Chondrocyte (in vitro differentiated cells): ENCODE measurements at regions not wholly inside any gene's neighbourhood (a gene's known extent, or its start where the extent isn't known, plus 50 kb on each side); places are given as distances from the start of the nearest gene placed in this dataset.
"Not testable (repeated sequence)": the region's sequence is repeated elsewhere in the genome, so short reads cannot be mapped to it uniquely, and the experiment has no call there.

Source experiments
- DNase-seq: peaks from one replicate; pipeline ENCODE4 v3.0.0; 2021; ENCODE audit warnings: mixed read lengths, low spot score
- H3K27ac Mint-ChIP-seq: one replicate; pipeline ENCODE4 v1.8.0; 2021; ENCODE audit warnings: mild to moderate bottlenecking, moderate library complexity, mixed read lengths; ENCODE audit not compliant: unreplicated experiment
- H3K27me3 Mint-ChIP-seq: 2 replicates; pipeline ENCODE4 v1.8.0; 2021; ENCODE audit warnings: low read depth, mixed read lengths
- H3K36me3 Mint-ChIP-seq: 2 replicates; pipeline ENCODE4 v1.8.0; 2021; ENCODE audit warnings: low read depth, mixed read lengths
- H3K4me1 Mint-ChIP-seq: 2 replicates; pipeline ENCODE4 v1.8.0; 2021; ENCODE audit warnings: low read depth, mild to moderate bottlenecking, mixed read lengths
- H3K4me3 Mint-ChIP-seq: one replicate; pipeline ENCODE4 v1.8.0; 2021; ENCODE audit warnings: mild to moderate bottlenecking, moderate library complexity, mixed read lengths; ENCODE audit not compliant: unreplicated experiment
- H3K9me3 Mint-ChIP-seq: 2 replicates; pipeline ENCODE4 v1.8.0; 2021; ENCODE audit warnings: low read depth, mixed read lengths
- TF ChIP-seq, protein P1 (sequence below): fragments of 200-600 bp; sonication (generic); IDR thresholded peaks from 2 replicates; pipeline ENCODE4 v1.5.0; 2021; ENCODE audit warnings: antibody characterized with exemption, mild to moderate bottlenecking, moderate library complexity

DNA sequence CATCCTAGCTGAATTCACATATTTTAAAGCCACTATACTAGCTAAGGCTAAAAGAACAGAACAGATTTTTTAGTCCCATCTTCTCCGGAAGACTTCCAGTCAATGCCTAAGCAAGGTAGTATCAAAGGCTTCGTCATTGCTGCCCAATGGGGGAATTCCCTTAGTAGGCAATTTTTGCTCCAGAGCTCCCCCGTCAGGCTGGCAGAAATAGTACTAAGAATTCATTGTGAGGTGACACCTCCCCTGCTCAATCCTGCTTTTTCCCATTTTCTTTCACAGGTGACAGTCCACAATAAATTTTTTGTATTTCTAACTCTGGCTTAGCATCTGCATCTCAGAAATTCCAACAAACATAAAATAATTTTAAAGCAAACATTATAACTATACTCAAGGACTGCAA lies 52.8 kb upstream of the SRSF6 start:
- peaks cover 10% of the 10 kb centered on the region for H3K27me3 Mint-ChIP-seq
- H3K4me1 Mint-ChIP-seq: no peaks in the 10 kb centered on the region
- DNase-seq: no peak
- no peak overlapping the region for H3K4me3 Mint-ChIP-seq
- peaks cover 15% of the 10 kb centered on the region for H3K9me3 Mint-ChIP-seq
- no peak overlapping the region for H3K27ac Mint-ChIP-seq
- no peaks in the 10 kb centered on the region for H3K36me3 Mint-ChIP-seq
- TF ChIP-seq, protein P1, sequence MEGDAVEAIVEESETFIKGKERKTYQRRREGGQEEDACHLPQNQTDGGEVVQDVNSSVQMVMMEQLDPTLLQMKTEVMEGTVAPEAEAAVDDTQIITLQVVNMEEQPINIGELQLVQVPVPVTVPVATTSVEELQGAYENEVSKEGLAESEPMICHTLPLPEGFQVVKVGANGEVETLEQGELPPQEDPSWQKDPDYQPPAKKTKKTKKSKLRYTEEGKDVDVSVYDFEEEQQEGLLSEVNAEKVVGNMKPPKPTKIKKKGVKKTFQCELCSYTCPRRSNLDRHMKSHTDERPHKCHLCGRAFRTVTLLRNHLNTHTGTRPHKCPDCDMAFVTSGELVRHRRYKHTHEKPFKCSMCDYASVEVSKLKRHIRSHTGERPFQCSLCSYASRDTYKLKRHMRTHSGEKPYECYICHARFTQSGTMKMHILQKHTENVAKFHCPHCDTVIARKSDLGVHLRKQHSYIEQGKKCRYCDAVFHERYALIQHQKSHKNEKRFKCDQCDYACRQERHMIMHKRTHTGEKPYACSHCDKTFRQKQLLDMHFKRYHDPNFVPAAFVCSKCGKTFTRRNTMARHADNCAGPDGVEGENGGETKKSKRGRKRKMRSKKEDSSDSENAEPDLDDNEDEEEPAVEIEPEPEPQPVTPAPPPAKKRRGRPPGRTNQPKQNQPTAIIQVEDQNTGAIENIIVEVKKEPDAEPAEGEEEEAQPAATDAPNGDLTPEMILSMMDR: peak; percentile 25

DNA sequence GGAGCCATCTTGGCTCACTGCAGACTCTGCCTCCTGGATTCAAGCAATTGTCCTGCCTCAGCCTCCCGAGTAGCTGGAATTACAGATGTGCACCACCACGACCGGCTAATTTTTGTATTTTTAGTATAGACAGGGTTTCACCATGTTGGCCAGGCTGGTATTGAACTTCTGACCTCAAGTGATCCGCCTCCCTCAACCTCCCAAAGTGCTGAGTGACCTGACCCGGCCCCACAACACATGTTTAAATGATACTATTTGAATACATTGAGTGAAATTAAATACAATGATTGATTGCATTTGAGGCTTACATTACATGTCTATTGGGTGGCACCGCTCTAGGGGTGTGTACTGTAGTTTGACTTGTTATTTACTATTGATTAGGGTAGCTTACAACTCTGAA lies 56.8 kb upstream of the SRSF6 start:
- not testable (repeated sequence) for H3K4me3 Mint-ChIP-seq, DNase-seq

DNA sequence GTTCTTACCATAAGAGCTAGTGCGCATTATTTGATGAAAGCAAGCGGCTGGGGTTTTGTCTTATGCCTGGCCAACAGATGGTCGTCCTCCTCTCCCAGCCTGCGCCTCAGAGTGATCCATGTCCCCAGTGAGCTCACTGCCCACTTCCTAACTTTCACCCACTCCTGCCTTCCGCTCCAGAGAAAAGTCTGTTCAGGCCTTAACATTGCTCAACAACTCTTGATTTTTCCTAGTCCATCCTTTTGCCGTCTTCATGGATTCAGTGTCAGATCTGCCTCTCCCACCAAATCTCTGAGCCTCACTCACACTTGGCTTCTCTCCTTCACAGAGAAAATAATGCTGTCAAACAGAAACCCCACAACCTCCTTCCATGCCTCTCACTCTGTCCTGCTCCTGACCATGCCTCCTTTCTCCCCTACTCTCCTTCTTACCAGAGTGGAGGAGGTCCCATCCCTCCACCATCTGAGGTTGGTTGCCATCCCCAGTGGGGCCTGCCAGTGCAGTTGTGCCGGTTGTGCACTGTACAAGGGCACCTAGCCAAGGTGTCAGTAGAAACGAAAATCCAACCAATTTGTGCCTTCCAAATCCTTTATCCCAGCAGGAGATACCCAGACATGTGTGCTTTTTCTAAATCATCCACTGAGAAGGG lies 58.9 kb upstream of the SRSF6 start:
- no peak for DNase-seq
- Mint-ChIP-seq H3K4me1 (no peaks in the 10 kb centered on the region), H3K27me3 (peaks cover 2% of the 10 kb centered on the region), H3K27ac (no peak overlapping the region), H3K9me3 (no peaks in the 10 kb centered on the region), H3K4me3 (no peak overlapping the region), H3K36me3 (no peaks in the 10 kb centered on the region)
- TF ChIP-seq, protein P1: no peak

More for the DNA sequence above, 56.8 kb upstream of the SRSF6 start:
- H3K4me1 Mint-ChIP-seq, H3K27me3 Mint-ChIP-seq, H3K36me3 Mint-ChIP-seq, H3K9me3 Mint-ChIP-seq, H3K27ac Mint-ChIP-seq: not testable (repeated sequence)

DNA sequence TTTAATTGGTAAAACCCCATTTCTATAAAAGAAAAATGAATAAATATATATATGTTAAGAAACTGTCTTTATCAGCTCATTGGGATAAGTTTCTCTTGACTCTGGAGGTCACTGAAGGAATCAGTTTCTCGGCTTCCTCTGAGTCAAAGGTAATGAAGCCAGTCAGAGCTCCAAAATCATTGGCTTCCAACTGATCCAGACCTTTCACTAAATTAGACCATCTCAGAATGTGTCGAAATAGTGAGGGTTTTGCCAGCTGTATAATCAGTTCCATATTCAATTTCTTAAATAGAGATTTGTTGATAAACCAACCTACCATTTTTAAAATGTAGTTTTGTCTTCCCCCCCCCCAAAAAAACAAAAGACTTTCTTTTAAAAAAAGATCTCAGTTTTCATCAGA lies 60.5 kb upstream of the SRSF6 start:
- Mint-ChIP-seq H3K36me3 (no peaks in the 10 kb centered on the region), H3K9me3 (no peaks in the 10 kb centered on the region), H3K4me3 (no peak overlapping the region), H3K27me3 (peaks cover 2% of the 10 kb centered on the region), H3K27ac (no peak overlapping the region), H3K4me1 (no peaks in the 10 kb centered on the region)
- no peak for DNase-seq
- TF ChIP-seq, protein P1: no peak

DNA sequence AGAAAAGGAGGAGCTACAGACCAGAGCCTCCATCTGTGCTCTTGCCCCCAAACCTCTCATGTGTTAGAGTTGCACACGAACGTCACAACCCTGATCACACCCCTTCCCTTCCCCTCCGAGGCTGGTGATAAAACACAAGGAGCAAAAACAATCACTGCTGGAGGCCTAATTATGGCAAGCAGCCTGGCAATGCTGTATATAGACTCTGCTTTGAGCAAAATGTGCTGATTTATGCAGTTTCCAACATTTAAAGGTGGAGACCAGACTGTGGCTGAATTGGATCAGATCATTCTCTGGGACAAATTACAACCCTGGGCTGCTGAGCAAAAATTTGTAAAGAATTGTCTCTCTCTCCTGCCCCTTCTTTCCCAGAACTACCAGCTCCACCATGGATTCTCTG lies 64.6 kb upstream of the SRSF6 start:
- Mint-ChIP-seq H3K27me3 (peaks cover 5% of the 10 kb centered on the region), H3K27ac (no peak overlapping the region), H3K36me3 (no peaks in the 10 kb centered on the region), H3K4me3 (no peak overlapping the region), H3K9me3 (no peaks in the 10 kb centered on the region), H3K4me1 (no peaks in the 10 kb centered on the region)
- TF ChIP-seq, protein P1: no peak
- DNase-seq: no peak

DNA sequence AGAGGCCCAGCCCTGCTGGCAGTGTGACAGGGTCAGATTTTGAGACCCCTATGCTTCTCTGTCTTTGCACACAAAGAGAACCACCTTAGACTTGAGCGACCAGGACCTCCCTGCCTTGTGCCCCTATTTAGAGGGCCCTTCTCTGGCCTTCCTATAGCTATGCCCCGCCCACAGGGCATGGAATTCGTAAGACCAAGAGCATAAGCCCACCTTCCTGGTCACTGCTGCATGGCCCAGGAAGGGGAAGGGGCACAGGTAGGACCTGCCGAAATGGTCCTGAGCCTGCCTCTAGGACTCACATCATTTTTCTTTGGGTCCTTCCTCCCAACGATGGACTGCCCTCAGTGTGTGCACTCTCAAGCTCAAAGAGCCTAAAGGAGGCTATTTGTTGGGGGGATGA lies 65.1 kb upstream of the SRSF6 start:
- DNase-seq: no peak
- Mint-ChIP-seq H3K27me3 (peaks cover 5% of the 10 kb centered on the region), H3K36me3 (no peaks in the 10 kb centered on the region), H3K4me3 (no peak overlapping the region), H3K27ac (no peak overlapping the region), H3K9me3 (no peaks in the 10 kb centered on the region), H3K4me1 (no peaks in the 10 kb centered on the region)
- TF ChIP-seq, protein P1: no peak
